GM18498 (cell line): ENCODE measurements at regions not wholly inside any gene's neighbourhood (a gene's known extent, or its start where the extent isn't known, plus 50 kb on each side); places are given as distances from the start of the nearest gene placed in this dataset.

Source experiments
- ATAC-seq: cut with Tn5 transposase; IDR thresholded peaks from one replicate; pipeline ENCODE4 v1.9.1; 2021; ENCODE audit warnings: mild to moderate bottlenecking, moderate library complexity; ENCODE audit not compliant: unreplicated experiment

- no peak for ATAC-seq
Observed at GRCh38 chr3:128515-129172, 67.9 kb upstream of the CHL1 start.

GRCh38 chr3:131151-131888 is 65.2 kb upstream of the CHL1 start:
- ATAC-seq = no peak

- no peak for ATAC-seq
Observed at GRCh38 chr3:132378-132777, 64.2 kb upstream of the CHL1 start.

GRCh38 chr3:132904-133303 is 63.7 kb upstream of the CHL1 start:
- no peak for ATAC-seq

GRCh38 chr3:140748-141330 is 55.7 kb upstream of the CHL1 start:
- ATAC-seq = no peak
